ENCODE measurements at regions not wholly inside any gene's neighbourhood (a gene's known extent, or its start where the extent isn't known, plus 50 kb on each side); places are given as distances from the start of the nearest gene placed in this dataset.

DNA sequence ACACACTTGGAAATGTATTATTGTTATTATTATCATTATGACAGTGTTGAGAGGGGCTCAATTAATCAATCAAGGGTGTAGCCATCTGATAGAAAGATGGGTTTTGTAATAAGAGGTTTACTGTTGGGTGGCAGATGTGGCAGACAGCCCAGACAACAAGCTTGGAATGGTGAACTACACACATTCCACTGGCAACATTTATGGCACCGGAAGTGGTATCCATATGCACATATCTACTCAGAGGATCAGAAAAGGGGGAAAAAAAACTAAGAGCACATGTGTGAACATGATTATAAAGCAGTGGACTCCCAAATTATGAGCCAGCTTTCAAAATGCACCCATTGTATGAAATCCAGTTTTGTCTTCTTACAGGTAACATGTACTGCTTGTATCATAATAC is 125.9 kb upstream of the ARX start:
- no peak for FAIRE-seq
- BruUV-seq (replicated peaks) = no TSS peak
- POLR2A ChIA-PET = no interaction called here
- TF ChIP-seq MEF2A (IDR thresholded peaks at IDR 0.05; ENCODE audit: insufficient read depth, low read depth, low read length) = no peak
- intact Hi-C loops (cut with micrococcal nuclease; ENCODE audit: unreplicated experiment) (loop anchor here (5.0 kb wide), 2 partner anchors 119 to 769 kb away; no protein-coding TSS in a partner anchor), in situ Hi-C loops (cut with MboI) (loop anchor here (5.0 to 10.0 kb wide), 3 partner anchors 304 to 767 kb away; no protein-coding TSS in a partner anchor)
- no peaks in the 10 kb centered on the region for H4K20me1 ChIP-seq (ENCODE audit: control insufficient read depth, insufficient read depth)
- ATAC-seq = no peak
- DNase-seq (ENCODE audit: low read depth, low spot score) = no peak
- RAD21 ChIA-PET (ENCODE audit: unreplicated experiment) = interaction anchor here (1.5 kb wide), 1 partner anchor 301 kb away, joined by 3 read pairs; no protein-coding TSS in a partner anchor
- CTCF ChIA-PET = interaction anchor here (1.7 to 6.2 kb wide), 4 partner anchors 9 to 769 kb away, joined by 3 to 80 read pairs (median 30); no protein-coding TSS in a partner anchor
- no peaks in the 10 kb centered on the region for H3K4me1 ChIP-seq (ENCODE audit: control insufficient read depth, insufficient read depth, low read length)
- no peak overlapping the region for H3K27ac ChIP-seq (ENCODE audit: control insufficient read depth, insufficient read depth)
- no peak overlapping the region for H3K9ac ChIP-seq (ENCODE audit: control insufficient read depth, insufficient read depth, low read length)
- H3K4me3 ChIP-seq = no peak overlapping the region
- H3K36me3 ChIP-seq (ENCODE audit: control insufficient read depth in 2 of 2, insufficient read depth in 2 of 2, low read length in 1 of 2) = no peaks in the 10 kb centered on the region
- no peak overlapping the region for H3K4me2 ChIP-seq (ENCODE audit: control insufficient read depth, insufficient read depth)
- no peaks in the 10 kb centered on the region for H3K79me2 ChIP-seq (ENCODE audit: control insufficient read depth, insufficient read depth, low read length)
- WGBS (ENCODE audit: insufficient coverage, insufficient replicate concordance, low lambda C conversion rate, missing lambda C conversion rate) = 21% methylated on average over 1 of the region's 1 CpG
- SMC1A ChIA-PET (ENCODE audit: uncharacterized antibody, unreplicated experiment) = interaction anchor here (0.5 to 1.2 kb wide), 2 partner anchors 302 to 303 kb away, joined by 3 to 4 read pairs; no protein-coding TSS in a partner anchor
- no peak overlapping the region for H2AFZ ChIP-seq (ENCODE audit: control insufficient read depth, low read depth, low read length)
- no peaks in the 10 kb centered on the region for H3K9me3 ChIP-seq (replicated peaks; ENCODE audit: control insufficient read depth, insufficient read depth, low read length)
- H3K27me3 ChIP-seq (replicated peaks in 1 of 2; ENCODE audit: control insufficient read depth in 2 of 2, insufficient read depth in 2 of 2, low read length in 1 of 2) = no peaks in the 10 kb centered on the region

GRCh38 chrX:25131055-25131454 is 115.3 kb upstream of the ARX start:
- BruUV-seq (replicated peaks) = no TSS peak
- no peaks in the 10 kb centered on the region for H3K79me2 ChIP-seq (ENCODE audit: control insufficient read depth, insufficient read depth, low read length)
- H3K27me3 ChIP-seq (replicated peaks in 1 of 2; ENCODE audit: control insufficient read depth in 2 of 2, insufficient read depth in 2 of 2, low read length in 1 of 2) = no peaks in the 10 kb centered on the region
- no peak for DNase-seq (ENCODE audit: low read depth, low spot score)
- intact Hi-C loops (cut with micrococcal nuclease; ENCODE audit: unreplicated experiment) = no loop called here
- CTCF ChIA-PET = interaction anchor here (1.6 to 4.3 kb wide), 2 partner anchors 13 to 292 kb away, joined by 4 to 26 read pairs; no protein-coding TSS in a partner anchor
- RAD21 ChIA-PET (ENCODE audit: unreplicated experiment) = no interaction called here
- H3K36me3 ChIP-seq (ENCODE audit: control insufficient read depth in 2 of 2, insufficient read depth in 2 of 2, low read length in 1 of 2) = no peaks in the 10 kb centered on the region
- H3K4me1 ChIP-seq (ENCODE audit: control insufficient read depth, insufficient read depth, low read length) = no peaks in the 10 kb centered on the region
- H4K20me1 ChIP-seq (ENCODE audit: control insufficient read depth, insufficient read depth) = no peaks in the 10 kb centered on the region
- H3K27ac ChIP-seq (ENCODE audit: control insufficient read depth, insufficient read depth) = no peak overlapping the region
- H3K9ac ChIP-seq (ENCODE audit: control insufficient read depth, insufficient read depth, low read length) = no peak overlapping the region
- no peak overlapping the region for H3K4me2 ChIP-seq (ENCODE audit: control insufficient read depth, insufficient read depth)
- FAIRE-seq = no peak
- no peaks in the 10 kb centered on the region for H3K9me3 ChIP-seq (replicated peaks; ENCODE audit: control insufficient read depth, insufficient read depth, low read length)
- H2AFZ ChIP-seq (ENCODE audit: control insufficient read depth, low read depth, low read length) = no peak overlapping the region
- no peak for ATAC-seq
- in situ Hi-C loops (cut with MboI) = no loop called here
- POLR2A ChIA-PET = no interaction called here
- SMC1A ChIA-PET (ENCODE audit: uncharacterized antibody, unreplicated experiment) = no interaction called here
- H3K4me3 ChIP-seq = no peak overlapping the region
- TF ChIP-seq IRF4 (IDR thresholded peaks at IDR 0.05; ENCODE audit: low read depth, low read length) (no peak), SIN3A (IDR thresholded peaks at IDR 0.05; ENCODE audit: low read depth, low read length) (no peak), MYB (IDR thresholded peaks at IDR 0.05; ENCODE audit: borderline replicate concordance, low read depth, low read length) (no peak), MTA2 (IDR thresholded peaks at IDR 0.05; ENCODE audit: low read depth) (no peak), ZNF274 (IDR thresholded peaks at IDR 0.05; ENCODE audit: insufficient read depth, insufficient read length) (no peak), MEF2B (IDR thresholded peaks at IDR 0.05; ENCODE audit: partially characterized antibody, poor library complexity, severe bottlenecking) (no peak), RUNX3 (IDR thresholded peaks at IDR 0.05; ENCODE audit: low read length) (no peak)
- TF ChIP-seq, protein P1, sequence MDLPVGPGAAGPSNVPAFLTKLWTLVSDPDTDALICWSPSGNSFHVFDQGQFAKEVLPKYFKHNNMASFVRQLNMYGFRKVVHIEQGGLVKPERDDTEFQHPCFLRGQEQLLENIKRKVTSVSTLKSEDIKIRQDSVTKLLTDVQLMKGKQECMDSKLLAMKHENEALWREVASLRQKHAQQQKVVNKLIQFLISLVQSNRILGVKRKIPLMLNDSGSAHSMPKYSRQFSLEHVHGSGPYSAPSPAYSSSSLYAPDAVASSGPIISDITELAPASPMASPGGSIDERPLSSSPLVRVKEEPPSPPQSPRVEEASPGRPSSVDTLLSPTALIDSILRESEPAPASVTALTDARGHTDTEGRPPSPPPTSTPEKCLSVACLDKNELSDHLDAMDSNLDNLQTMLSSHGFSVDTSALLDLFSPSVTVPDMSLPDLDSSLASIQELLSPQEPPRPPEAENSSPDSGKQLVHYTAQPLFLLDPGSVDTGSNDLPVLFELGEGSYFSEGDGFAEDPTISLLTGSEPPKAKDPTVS (IDR thresholded peaks at IDR 0.05; ENCODE audit: low read depth, low read length) = no peak
- TF ChIP-seq, protein P2, sequence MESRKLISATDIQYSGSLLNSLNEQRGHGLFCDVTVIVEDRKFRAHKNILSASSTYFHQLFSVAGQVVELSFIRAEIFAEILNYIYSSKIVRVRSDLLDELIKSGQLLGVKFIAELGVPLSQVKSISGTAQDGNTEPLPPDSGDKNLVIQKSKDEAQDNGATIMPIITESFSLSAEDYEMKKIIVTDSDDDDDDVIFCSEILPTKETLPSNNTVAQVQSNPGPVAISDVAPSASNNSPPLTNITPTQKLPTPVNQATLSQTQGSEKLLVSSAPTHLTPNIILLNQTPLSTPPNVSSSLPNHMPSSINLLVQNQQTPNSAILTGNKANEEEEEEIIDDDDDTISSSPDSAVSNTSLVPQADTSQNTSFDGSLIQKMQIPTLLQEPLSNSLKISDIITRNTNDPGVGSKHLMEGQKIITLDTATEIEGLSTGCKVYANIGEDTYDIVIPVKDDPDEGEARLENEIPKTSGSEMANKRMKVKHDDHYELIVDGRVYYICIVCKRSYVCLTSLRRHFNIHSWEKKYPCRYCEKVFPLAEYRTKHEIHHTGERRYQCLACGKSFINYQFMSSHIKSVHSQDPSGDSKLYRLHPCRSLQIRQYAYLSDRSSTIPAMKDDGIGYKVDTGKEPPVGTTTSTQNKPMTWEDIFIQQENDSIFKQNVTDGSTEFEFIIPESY (IDR thresholded peaks at IDR 0.05) = no peak
